ENCODE measurements at regions not wholly inside any gene's neighbourhood (a gene's known extent, or its start where the extent isn't known, plus 50 kb on each side); places are given as distances from the start of the nearest gene placed in this dataset.

GRCh38 chr5:175107865-175108264 is 336.1 kb downstream of the DRD1 start:
- TF ChIP-seq USF2 (IDR thresholded peaks at IDR 0.05) = no peak
- no peak for TF ChIP-seq CTCF (IDR thresholded peaks at IDR 0.05)
- no peak for TF ChIP-seq NR3C1 (IDR thresholded peaks at IDR 0.05)
- no peak for TF ChIP-seq GATA3 (IDR thresholded peaks at IDR 0.05; ENCODE audit: borderline replicate concordance)
- no peak for TF ChIP-seq POLR2A (IDR thresholded peaks at IDR 0.05; ENCODE audit: low read length)
- TF ChIP-seq CBX8 (IDR thresholded peaks at IDR 0.05) = no peak
- no peak for TF ChIP-seq RAD21 (conservative IDR thresholded peaks at IDR 0.05 in 1 of 2, IDR thresholded peaks at IDR 0.05 in 1 of 2)
- no peak for TF ChIP-seq PHF8 (IDR thresholded peaks at IDR 0.05; ENCODE audit: borderline replicate concordance, low read depth)
- no peak for TF ChIP-seq REST (IDR thresholded peaks at IDR 0.05)

Data from A549 (cell line).